ENCODE measurements at regions not wholly inside any gene's neighbourhood (a gene's known extent, or its start where the extent isn't known, plus 50 kb on each side); places are given as distances from the start of the nearest gene placed in this dataset.

- TF ChIP-seq POLR2A (IDR thresholded peaks at IDR 0.05; ENCODE audit: low read depth, low read length) (no peak), POLR2AphosphoS5 (IDR thresholded peaks at IDR 0.05; ENCODE audit: low read depth, low read length) (no peak), TAF1 (IDR thresholded peaks at IDR 0.05; ENCODE audit: low read depth, low read length) (no peak), PAX5 (IDR thresholded peaks at IDR 0.05; ENCODE audit: insufficient read depth, low read length, severe bottlenecking) (no peak), SPI1 (IDR thresholded peaks at IDR 0.05; ENCODE audit: low read depth, low read length) (no peak)
Measured at GRCh38 chr20:11712639-11713160, 205.0 kb upstream of the BTBD3 start.
